Muscle of leg (tissue), 3 donors: ENCODE measurements at regions not wholly inside any gene's neighbourhood (a gene's known extent, or its start where the extent isn't known, plus 50 kb on each side); places are given as distances from the start of the nearest gene placed in this dataset.
A peak's percentile ranks its signal among the peaks of the same experiment; 100 is the strongest.

ENCODE experiments used
- DNase-seq: peaks from one replicate; pipeline ENCODE4 v3.0.0; 2013
- H3K27ac ChIP-seq: one replicate; pipeline ENCODE4 v1.5.1; 2013; ENCODE audit warnings: mild to moderate bottlenecking, low read length, control low read depth
- H3K27me3 ChIP-seq: one replicate; pipeline ENCODE4 v1.6.1; 2013; ENCODE audit warnings: low read length; ENCODE audit not compliant: control insufficient read depth, insufficient read depth
- H3K36me3 ChIP-seq: one replicate; pipeline ENCODE4 v1.6.1; 2013; ENCODE audit warnings: low read length; ENCODE audit not compliant: control insufficient read depth, insufficient read depth
- H3K4me1 ChIP-seq: one replicate; pipeline ENCODE4 v1.6.1; 2013; ENCODE audit warnings: low read length; ENCODE audit not compliant: control insufficient read depth, insufficient read depth
- H3K4me3 ChIP-seq: one replicate; pipeline ENCODE4 v1.5.1; 2013; ENCODE audit warnings: low read length, control low read depth
- H3K9me3 ChIP-seq: replicated peaks from 2 replicates; pipeline ENCODE4 v1.6.1; 2013; ENCODE audit warnings: low read depth, low read length; ENCODE audit not compliant: control insufficient read depth
- WGBS: methylation state at CpG from one replicate; pipeline ENCODE4 v1.1.5; 2013; ENCODE audit warnings: missing lambda C conversion rate; ENCODE audit not compliant: insufficient coverage; 5-methylcytosine and 5-hydroxymethylcytosine counted together

DNA sequence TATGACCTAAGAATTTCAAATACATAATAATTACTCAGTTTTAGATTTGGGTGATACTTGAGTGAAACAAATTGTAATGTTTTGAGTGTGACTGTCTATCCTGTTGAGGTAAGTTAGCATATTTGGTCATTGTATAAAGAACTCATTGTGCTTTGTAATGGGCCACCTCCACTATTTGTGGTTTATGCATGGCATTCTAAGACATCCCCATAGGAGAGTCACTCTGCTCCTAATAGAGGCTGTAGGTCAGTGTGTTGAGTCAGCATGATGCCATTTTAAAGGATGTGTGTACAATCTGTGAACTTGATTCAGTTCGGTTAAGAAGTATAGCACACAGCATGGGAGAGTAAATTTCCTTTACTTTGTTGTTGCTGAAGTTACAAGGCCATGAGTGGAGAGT lies 1112.4 kb downstream of the JRKL start:
- Histone ChIP-seq H3K4me3 (no peak overlapping the region), H3K27ac (no peak overlapping the region), H3K36me3 (no peaks in the 10 kb centered on the region), H3K9me3 (no peaks in the 10 kb centered on the region), H3K27me3 (no peaks in the 10 kb centered on the region), H3K4me1 (no peaks in the 10 kb centered on the region)
- no peak for DNase-seq
- 86% methylated on average over 1 of the region's 1 CpG for WGBS

DNA sequence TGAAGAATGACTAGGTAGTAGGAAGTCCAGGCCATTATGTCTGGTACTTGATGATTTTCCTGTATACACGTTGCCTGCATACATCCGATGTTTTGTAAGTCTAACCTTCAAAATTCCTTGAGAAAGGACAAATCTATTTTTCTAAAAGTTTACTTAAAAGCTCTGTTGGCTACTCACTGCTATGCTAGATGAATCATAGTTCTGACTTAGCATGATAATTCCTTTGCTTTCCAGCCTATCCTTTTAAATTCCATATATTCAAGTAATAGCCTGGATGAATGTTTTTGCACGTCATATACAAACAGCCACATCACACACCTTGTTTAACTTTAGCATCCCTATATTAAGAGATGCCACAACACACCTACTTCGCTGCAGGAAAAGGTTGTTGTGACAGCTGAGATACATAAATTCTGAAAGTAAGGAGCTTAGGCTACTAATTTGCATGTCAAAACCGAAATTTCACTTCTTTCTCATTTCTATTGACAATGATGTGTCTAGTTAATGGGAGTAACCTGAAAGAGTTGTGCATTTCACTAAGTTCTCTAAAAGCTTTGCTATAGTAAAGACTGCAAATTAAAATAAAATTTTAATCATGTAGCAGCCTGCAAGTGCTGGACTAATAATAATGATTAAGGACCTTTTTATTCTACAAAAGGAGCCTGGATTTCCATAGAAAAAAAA lies 1116.4 kb downstream of the JRKL start:
- no peak overlapping the region for H3K27ac ChIP-seq
- no peaks in the 10 kb centered on the region for H3K4me1 ChIP-seq
- no peak overlapping the region for H3K4me3 ChIP-seq
- no peaks in the 10 kb centered on the region for H3K36me3 ChIP-seq
- no peaks in the 10 kb centered on the region for H3K9me3 ChIP-seq
- DNase-seq = no peak
- WGBS = no CpG with 5 or more reads among the region's 5 CpGs
- no peaks in the 10 kb centered on the region for H3K27me3 ChIP-seq

DNA sequence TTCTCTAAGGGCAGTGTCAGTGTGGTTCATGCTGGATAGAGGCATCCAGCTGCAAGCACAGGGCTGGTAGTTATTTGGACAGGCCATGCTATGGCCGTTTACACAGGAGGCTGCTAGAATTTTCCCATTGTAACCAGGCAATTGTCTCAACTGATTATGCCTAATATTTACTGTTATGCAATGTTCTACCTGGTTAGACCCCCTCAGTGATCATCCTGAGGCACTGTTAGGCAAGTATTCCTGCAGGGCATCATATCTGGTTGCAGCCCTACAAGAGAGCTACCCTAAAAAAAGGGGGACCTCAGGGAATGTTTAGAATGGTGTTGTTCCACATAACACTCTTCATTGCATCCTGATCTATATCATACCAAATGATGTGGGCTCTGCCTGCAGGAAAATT lies 1124.6 kb downstream of the JRKL start:
- no peaks in the 10 kb centered on the region for H3K27me3 ChIP-seq
- no peak overlapping the region for H3K4me3 ChIP-seq
- H3K36me3 ChIP-seq = no peaks in the 10 kb centered on the region
- no peak overlapping the region for H3K27ac ChIP-seq
- no peaks in the 10 kb centered on the region for H3K9me3 ChIP-seq
- no peak for DNase-seq
- no CpG with 5 or more reads among the region's 1 CpG for WGBS
- H3K4me1 ChIP-seq = no peaks in the 10 kb centered on the region

DNA sequence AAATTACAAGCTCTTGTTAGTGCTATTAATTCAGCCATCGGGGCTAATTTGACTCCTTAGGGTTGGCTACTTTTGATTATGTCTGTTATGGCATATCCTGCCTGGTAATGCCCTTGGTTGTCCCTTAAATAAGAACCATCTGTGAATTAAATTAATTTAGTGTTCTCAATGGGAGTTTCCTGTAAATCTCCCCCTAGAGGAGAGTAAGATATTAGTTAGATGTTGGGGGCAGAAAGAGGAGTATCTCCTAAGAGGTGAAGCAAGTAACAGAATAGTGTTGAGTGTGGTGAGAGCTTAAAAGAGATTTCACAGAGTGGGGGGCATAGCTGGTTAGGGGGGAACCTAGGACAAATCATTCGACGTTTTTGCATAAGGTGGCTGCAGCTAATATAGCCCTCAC lies 1126.9 kb downstream of the JRKL start:
- no peak for DNase-seq
- Histone ChIP-seq H3K4me1 (no peaks in the 10 kb centered on the region), H3K27me3 (no peaks in the 10 kb centered on the region), H3K4me3 (no peak overlapping the region), H3K27ac (no peak overlapping the region), H3K9me3 (no peaks in the 10 kb centered on the region), H3K36me3 (no peaks in the 10 kb centered on the region)
- WGBS = 80% methylated on average over 1 of the region's 3 CpGs

DNA sequence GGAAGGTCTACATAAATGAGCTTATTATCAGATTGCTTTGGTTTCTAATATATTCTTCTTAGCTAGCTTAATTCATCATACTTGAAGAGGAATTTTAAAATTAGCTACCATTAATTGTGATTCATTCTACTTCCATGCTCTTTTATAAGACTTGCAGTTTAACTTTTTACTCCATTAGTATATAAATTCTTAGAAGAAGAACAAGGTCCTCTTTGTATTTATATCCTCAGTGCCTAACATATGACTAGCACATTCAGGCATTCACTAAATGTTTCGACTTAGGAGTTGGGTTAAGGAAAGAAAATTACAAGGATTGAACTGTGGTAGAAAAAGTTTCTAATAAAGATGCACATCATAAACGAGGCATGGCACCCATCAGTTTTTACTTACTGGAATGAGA lies 1135.5 kb downstream of the JRKL start:
- Histone ChIP-seq H3K27ac (no peak overlapping the region), H3K27me3 (no peaks in the 10 kb centered on the region), H3K9me3 (no peaks in the 10 kb centered on the region), H3K4me3 (no peak overlapping the region), H3K4me1 (no peaks in the 10 kb centered on the region), H3K36me3 (no peaks in the 10 kb centered on the region)
- WGBS = no CpG with 5 or more reads among the region's 2 CpGs
- DNase-seq = no peak

DNA sequence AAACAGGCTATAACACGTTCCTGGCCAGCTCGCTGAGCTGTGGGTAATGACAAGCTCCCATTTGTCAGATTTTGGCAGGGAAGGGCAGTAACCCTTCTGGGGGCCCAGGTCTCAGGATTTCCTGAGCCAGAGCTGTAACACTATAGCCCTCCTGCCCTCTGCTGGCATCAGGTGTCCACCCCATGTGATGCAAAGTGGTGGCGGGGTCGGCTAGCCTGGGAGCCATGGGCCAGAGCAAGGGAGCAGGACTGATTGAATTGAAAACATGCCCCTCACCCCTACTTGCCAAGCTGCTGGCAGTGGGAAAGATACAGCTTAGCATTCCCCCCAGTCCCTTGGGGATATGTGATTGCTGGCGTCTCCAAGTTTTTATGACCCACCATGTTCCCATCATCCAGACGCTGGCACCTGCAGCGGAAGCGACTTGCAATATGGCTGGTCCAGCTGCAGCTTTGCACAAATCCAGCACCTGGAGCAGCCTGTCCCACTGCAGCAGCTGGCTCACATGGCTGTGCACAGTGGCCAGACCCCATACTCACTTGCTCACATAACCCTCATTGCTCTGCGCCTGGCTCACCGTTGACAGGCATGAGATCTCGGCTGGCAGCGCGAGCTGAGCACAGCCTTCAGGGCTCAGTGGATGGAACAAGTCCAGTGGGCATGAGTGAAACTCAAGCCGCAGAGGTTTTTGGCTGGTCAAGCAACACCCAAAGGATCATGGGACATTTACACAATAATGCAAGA lies 1147.8 kb downstream of the JRKL start:
- H3K9me3 ChIP-seq = peaks cover 3% of the 10 kb centered on the region
- H3K4me1 ChIP-seq = no peaks in the 10 kb centered on the region
- 88% methylated on average over 11 of the region's 14 CpGs for WGBS
- H3K27me3 ChIP-seq = no peaks in the 10 kb centered on the region
- no peak for DNase-seq
- no peak overlapping the region for H3K4me3 ChIP-seq
- no peaks in the 10 kb centered on the region for H3K36me3 ChIP-seq
- H3K27ac ChIP-seq = no peak overlapping the region

DNA sequence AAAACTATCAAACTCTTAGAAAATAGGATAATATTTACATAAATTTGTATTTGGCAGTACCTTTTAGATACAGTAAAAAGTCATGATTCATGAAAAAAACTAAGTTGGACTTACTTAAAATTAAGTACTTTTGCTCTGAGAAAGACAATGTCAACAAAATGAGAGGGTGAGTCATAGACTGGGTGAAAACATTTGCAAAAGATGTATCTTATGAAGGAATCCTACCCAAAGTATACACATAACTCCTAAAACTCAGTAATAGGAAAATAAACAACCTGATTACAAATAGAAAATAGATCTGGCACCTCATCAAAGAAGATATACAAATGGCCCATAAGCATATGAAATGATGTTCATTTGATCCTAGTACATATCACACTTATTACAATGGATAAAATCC lies 1154.6 kb downstream of the JRKL start:
- no peak overlapping the region for H3K4me3 ChIP-seq
- no peak overlapping the region for H3K27ac ChIP-seq
- H3K4me1 ChIP-seq = no peaks in the 10 kb centered on the region
- H3K36me3 ChIP-seq = no peaks in the 10 kb centered on the region
- no peaks in the 10 kb centered on the region for H3K27me3 ChIP-seq
- no peaks in the 10 kb centered on the region for H3K9me3 ChIP-seq
- DNase-seq = no peak

DNA sequence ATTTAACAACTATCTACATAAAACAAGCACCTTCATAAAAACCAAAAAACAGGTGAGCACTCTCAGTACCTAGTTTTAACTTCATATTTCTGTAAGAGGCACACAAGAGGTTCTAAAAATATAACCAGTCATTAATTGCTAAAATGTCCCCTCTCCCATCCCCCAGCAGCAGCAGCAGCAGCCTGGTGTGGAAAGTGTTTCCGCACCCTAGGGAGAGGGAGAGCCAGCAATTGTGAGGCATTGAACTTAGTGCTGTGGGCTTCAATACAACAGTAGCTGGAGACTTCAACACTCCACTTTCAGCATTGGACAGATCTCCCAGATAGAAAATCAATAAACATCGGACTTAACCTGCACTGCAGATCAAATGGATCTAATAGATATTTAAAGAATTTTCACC lies 1158.5 kb downstream of the JRKL start:
- WGBS = no CpG with 5 or more reads among the region's 2 CpGs
- no peak overlapping the region for H3K4me3 ChIP-seq
- no peak for DNase-seq
- H3K36me3 ChIP-seq = no peaks in the 10 kb centered on the region
- no peak overlapping the region for H3K27ac ChIP-seq
- no peaks in the 10 kb centered on the region for H3K9me3 ChIP-seq
- H3K27me3 ChIP-seq = no peaks in the 10 kb centered on the region
- no peaks in the 10 kb centered on the region for H3K4me1 ChIP-seq

DNA sequence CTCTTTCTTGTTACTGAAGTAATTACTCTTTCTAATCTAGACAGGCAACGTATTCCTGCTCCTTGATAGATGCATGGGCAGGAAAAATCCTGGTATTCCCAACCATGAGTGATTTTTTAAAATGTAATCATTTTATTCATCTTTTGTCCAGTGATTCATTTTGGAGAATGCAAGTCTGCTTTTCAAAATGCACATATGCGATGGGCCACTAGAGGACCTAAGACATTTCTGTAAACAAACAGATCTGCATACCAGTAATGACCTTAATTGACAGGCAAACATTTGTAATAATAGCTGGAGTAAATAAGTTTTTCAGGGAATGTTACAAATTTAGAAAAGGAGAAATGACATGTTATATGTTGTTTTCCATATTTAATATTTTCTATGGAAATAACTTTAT lies 1167.6 kb downstream of the JRKL start:
- WGBS = no CpG with 5 or more reads among the region's 2 CpGs
- no peak overlapping the region for H3K4me3 ChIP-seq

DNA sequence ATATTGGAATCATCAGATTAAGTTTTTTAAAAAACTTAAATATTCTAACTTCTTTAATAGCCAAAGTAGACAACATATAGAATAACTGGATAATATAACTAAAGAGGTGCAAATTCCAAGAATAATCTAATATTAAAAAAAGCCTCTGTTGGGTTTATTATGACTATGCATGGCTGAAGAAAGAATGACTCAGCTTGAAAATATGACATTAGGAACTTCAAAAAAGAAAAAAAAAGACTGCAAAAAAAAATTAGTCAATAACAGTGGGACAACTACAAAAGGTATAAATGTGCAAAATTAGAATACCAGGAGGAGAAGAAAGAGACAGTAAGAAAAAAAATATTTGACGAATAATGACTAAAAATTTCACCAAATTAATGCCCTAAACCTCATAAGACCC lies 1178.0 kb downstream of the JRKL start:
- H3K9me3 ChIP-seq = no peaks in the 10 kb centered on the region
- H3K27me3 ChIP-seq = no peaks in the 10 kb centered on the region
- no peak overlapping the region for H3K4me3 ChIP-seq
- H3K27ac ChIP-seq = no peak overlapping the region
- no peaks in the 10 kb centered on the region for H3K36me3 ChIP-seq
- no CpG with 5 or more reads among the region's 1 CpG for WGBS
- DNase-seq = no peak
- no peaks in the 10 kb centered on the region for H3K4me1 ChIP-seq

More for the DNA sequence above, 1167.6 kb downstream of the JRKL start:
- peak; percentile 5 for DNase-seq
- H3K36me3 ChIP-seq = no peaks in the 10 kb centered on the region
- no peak overlapping the region for H3K27ac ChIP-seq
- H3K4me1 ChIP-seq = no peaks in the 10 kb centered on the region
- H3K9me3 ChIP-seq = no peaks in the 10 kb centered on the region
- H3K27me3 ChIP-seq = no peaks in the 10 kb centered on the region
